Activated CD4-positive, alpha-beta T cell treated with anti-CD3 and anti-CD28 coated beads for 36 hours (primary cell): ENCODE measurements at regions not wholly inside any gene's neighbourhood (a gene's known extent, or its start where the extent isn't known, plus 50 kb on each side); places are given as distances from the start of the nearest gene placed in this dataset.

Experiments used
- ATAC-seq: fragments of 200-7000 bp; cut with Tn5 transposase; one replicate; pipeline ENCODE4 v1.10.0; 2021; ENCODE audit warnings: mild to moderate bottlenecking, moderate library complexity
- CTCF ChIA-PET: fragments of 350-600 bp; sonication (Branson Sonifier 250); formaldehyde crosslinking; loops from one replicate; lab custom pipeline; 2021; ENCODE audit warnings: antibody characterized with exemption; lab: Charles Lee
- POLR2A ChIA-PET: fragments of 350-600 bp; sonication (Branson Sonifier 250); formaldehyde crosslinking; loops from one replicate; lab custom pipeline; 2021; ENCODE audit warnings: antibody characterized with exemption, inconsistent platforms; lab: Charles Lee
- DNase-seq: peaks from one replicate; pipeline ENCODE4 v3.0.0-alpha.2; 2020
- H3K27ac Mint-ChIP-seq: one replicate; pipeline ENCODE4 v1.8.0; 2021; ENCODE audit warnings: mixed read lengths
- H3K27me3 Mint-ChIP-seq: one replicate; pipeline ENCODE4 v1.8.0; 2021; ENCODE audit warnings: mixed read lengths
- H3K36me3 Mint-ChIP-seq: one replicate; pipeline ENCODE4 v1.8.0; 2021; ENCODE audit warnings: low read depth, mixed read lengths
- H3K4me1 Mint-ChIP-seq: one replicate; pipeline ENCODE4 v1.8.0; 2021; ENCODE audit warnings: mixed read lengths
- H3K4me3 Mint-ChIP-seq: one replicate; pipeline ENCODE4 v1.8.0; 2021; ENCODE audit warnings: mild to moderate bottlenecking, moderate library complexity, mixed read lengths
- H3K9me3 Mint-ChIP-seq: one replicate; pipeline ENCODE4 v1.8.0; 2021; ENCODE audit warnings: low read depth, mixed read lengths
- intact Hi-C, 2 experiments: fragments of 100-400 bp; cut with DNase I in 1 of 2; cut with micrococcal nuclease in 1 of 2; formaldehyde crosslinking; loops; one replicate each; pipeline versions ENCODE4 v1.14.2 to v1.15.1; 2022 to 2024; cut with DNase I, micrococcal nuclease

- Mint-ChIP-seq H3K27me3 (peaks cover 5% of the 10 kb centered on the region), H3K4me1 (no peaks in the 10 kb centered on the region), H3K27ac (no peak overlapping the region), H3K36me3 (no peaks in the 10 kb centered on the region), H3K4me3 (no peak overlapping the region), H3K9me3 (no peaks in the 10 kb centered on the region)
- DNase-seq: no peak
- ChIA-PET CTCF (interaction anchor here (1.5 kb wide), 1 partner anchor 14 kb away, joined by 5 read pairs; no protein-coding TSS in a partner anchor), POLR2A (no interaction called here)
- intact Hi-C loops: no loop called here
- ATAC-seq: no peak
Observed at GRCh38 chr7:35551321-35552081, 143.4 kb downstream of the HERPUD2 start.

GRCh38 chr7:35550831-35551230, 144.1 kb downstream of the HERPUD2 start:
- ATAC-seq: no peak
- ChIA-PET POLR2A (no interaction called here), CTCF (interaction anchor here (0.6 to 1.5 kb wide), 2 partner anchors 13 to 210 kb away, joined by 3 to 5 read pairs; no protein-coding TSS in a partner anchor)
- intact Hi-C loops: no loop called here
- no peak overlapping the region for H3K27ac Mint-ChIP-seq
- peaks cover 2% of the 10 kb centered on the region for H3K4me1 Mint-ChIP-seq
- DNase-seq: no peak
- peaks cover 5% of the 10 kb centered on the region for H3K27me3 Mint-ChIP-seq
- no peaks in the 10 kb centered on the region for H3K36me3 Mint-ChIP-seq
- H3K4me3 Mint-ChIP-seq: no peak overlapping the region
- no peaks in the 10 kb centered on the region for H3K9me3 Mint-ChIP-seq

GRCh38 chr7:35549781-35550180, 145.2 kb downstream of the HERPUD2 start:
- Mint-ChIP-seq H3K27me3 (peaks cover 5% of the 10 kb centered on the region), H3K4me1 (peaks cover 2% of the 10 kb centered on the region), H3K27ac (no peak overlapping the region), H3K9me3 (no peaks in the 10 kb centered on the region), H3K36me3 (no peaks in the 10 kb centered on the region), H3K4me3 (no peak overlapping the region)
- POLR2A ChIA-PET: no interaction called here
- DNase-seq (no peak), ATAC-seq (no peak)
- intact Hi-C loops: no loop called here
- CTCF ChIA-PET: no interaction called here

GRCh38 chr7:35548291-35548690, 146.6 kb downstream of the HERPUD2 start:
- H3K36me3 Mint-ChIP-seq: no peaks in the 10 kb centered on the region
- H3K27ac Mint-ChIP-seq: no peak overlapping the region
- DNase-seq (no peak), ATAC-seq (no peak)
- intact Hi-C loops: no loop called here
- no peaks in the 10 kb centered on the region for H3K9me3 Mint-ChIP-seq
- ChIA-PET POLR2A (no interaction called here), CTCF (no interaction called here)
- no peak overlapping the region for H3K4me3 Mint-ChIP-seq
- peaks cover 2% of the 10 kb centered on the region for H3K4me1 Mint-ChIP-seq
- H3K27me3 Mint-ChIP-seq: peaks cover 3% of the 10 kb centered on the region

GRCh38 chr7:35546691-35547429, 148.1 kb downstream of the HERPUD2 start:
- H3K9me3 Mint-ChIP-seq: no peaks in the 10 kb centered on the region
- no peaks in the 10 kb centered on the region for H3K36me3 Mint-ChIP-seq
- intact Hi-C loops: no loop called here
- ATAC-seq (no peak), DNase-seq (no peak)
- no peak overlapping the region for H3K4me3 Mint-ChIP-seq
- ChIA-PET POLR2A (interaction anchor here (0.6 kb wide), 1 partner anchor 361 kb away, joined by 3 read pairs; no protein-coding TSS in a partner anchor), CTCF (no interaction called here)
- no peaks in the 10 kb centered on the region for H3K27me3 Mint-ChIP-seq
- no peak overlapping the region for H3K27ac Mint-ChIP-seq
- peaks cover 2% of the 10 kb centered on the region for H3K4me1 Mint-ChIP-seq

- Mint-ChIP-seq H3K9me3 (no peaks in the 10 kb centered on the region), H3K36me3 (no peaks in the 10 kb centered on the region), H3K4me1 (peaks cover 2% of the 10 kb centered on the region), H3K27me3 (no peaks in the 10 kb centered on the region), H3K4me3 (no peak overlapping the region), H3K27ac (no peak overlapping the region)
- intact Hi-C loops: no loop called here
- no peak for DNase-seq
- ChIA-PET CTCF (interaction anchor here (0.8 to 0.9 kb wide), 2 partner anchors 8 to 79 kb away, joined by 3 read pairs; no protein-coding TSS in a partner anchor), POLR2A (no interaction called here)
- no peak for ATAC-seq
Observed at GRCh38 chr7:35545831-35546230, 149.1 kb downstream of the HERPUD2 start.

- CTCF ChIA-PET: interaction anchor here (0.7 to 1.3 kb wide), 6 partner anchors 13 to 748 kb away, joined by 3 to 4 read pairs (median 3); no protein-coding TSS in a partner anchor
Observed at GRCh38 chr7:35544028-35544742, 150.8 kb downstream of the HERPUD2 start.

GRCh38 chr7:35537067-35538023, 157.6 kb downstream of the HERPUD2 start:
- H3K9me3 Mint-ChIP-seq: no peaks in the 10 kb centered on the region
- H3K27ac Mint-ChIP-seq: no peak overlapping the region
- ATAC-seq (peak; percentile 99), DNase-seq (peak; percentile 87)
- no peaks in the 10 kb centered on the region for H3K4me1 Mint-ChIP-seq
- ChIA-PET POLR2A (no interaction called here), CTCF (interaction anchor here (0.5 to 1.5 kb wide), 9 partner anchors 13 to 1216 kb away, joined by 3 to 9 read pairs (median 4); no protein-coding TSS in a partner anchor)
- H3K4me3 Mint-ChIP-seq: peak overlapping the region; percentile 56
- intact Hi-C loops: loop anchor here (1.0 to 10.0 kb wide), 9 partner anchors 85 to 1395 kb away; no protein-coding TSS in a partner anchor
- H3K36me3 Mint-ChIP-seq: no peaks in the 10 kb centered on the region
- H3K27me3 Mint-ChIP-seq: peaks cover 9% of the 10 kb centered on the region

More at GRCh38 chr7:35544028-35544742, 150.8 kb downstream of the HERPUD2 start:
- DNase-seq: no peak
- Mint-ChIP-seq H3K4me1 (peaks cover 2% of the 10 kb centered on the region), H3K4me3 (no peak overlapping the region), H3K9me3 (no peaks in the 10 kb centered on the region), H3K36me3 (no peaks in the 10 kb centered on the region), H3K27me3 (no peaks in the 10 kb centered on the region), H3K27ac (no peak overlapping the region)
- no peak for ATAC-seq
- POLR2A ChIA-PET: no interaction called here
- intact Hi-C loops: no loop called here

GRCh38 chr7:35536396-35536826, 158.5 kb downstream of the HERPUD2 start:
- POLR2A ChIA-PET: no interaction called here
- Mint-ChIP-seq H3K4me3 (no peak overlapping the region), H3K27me3 (peaks cover 9% of the 10 kb centered on the region), H3K9me3 (no peaks in the 10 kb centered on the region), H3K4me1 (no peaks in the 10 kb centered on the region), H3K36me3 (no peaks in the 10 kb centered on the region), H3K27ac (no peak overlapping the region)
- DNase-seq: no peak
- CTCF ChIA-PET: interaction anchor here (0.9 kb wide), 1 partner anchor 353 kb away, joined by 3 read pairs; no protein-coding TSS in a partner anchor
- no peak for ATAC-seq
- intact Hi-C loops: loop anchor here (5.0 to 10.0 kb wide), 6 partner anchors 86 to 1394 kb away; no protein-coding TSS in a partner anchor

GRCh38 chr7:35533902-35534301, 161.0 kb downstream of the HERPUD2 start:
- ATAC-seq: no peak
- CTCF ChIA-PET: interaction anchor here (0.7 to 1.2 kb wide), 3 partner anchors 16 to 104 kb away, joined by 4 read pairs; no protein-coding TSS in a partner anchor
- peaks cover 9% of the 10 kb centered on the region for H3K27me3 Mint-ChIP-seq

More at GRCh38 chr7:35533902-35534301, 161.0 kb downstream of the HERPUD2 start:
- intact Hi-C loops: loop anchor here in 1 of 2 experiments (10.0 kb wide), 1 partner anchor 371 kb away; no protein-coding TSS in a partner anchor
- DNase-seq: no peak
- H3K4me3 Mint-ChIP-seq: no peak overlapping the region
- H3K9me3 Mint-ChIP-seq: no peaks in the 10 kb centered on the region
- H3K27ac Mint-ChIP-seq: no peak overlapping the region
- POLR2A ChIA-PET: no interaction called here
- H3K36me3 Mint-ChIP-seq: no peaks in the 10 kb centered on the region
- H3K4me1 Mint-ChIP-seq: no peaks in the 10 kb centered on the region
